ENCODE measurements at regions not wholly inside any gene's neighbourhood (a gene's known extent, or its start where the extent isn't known, plus 50 kb on each side); places are given as distances from the start of the nearest gene placed in this dataset.

DNA sequence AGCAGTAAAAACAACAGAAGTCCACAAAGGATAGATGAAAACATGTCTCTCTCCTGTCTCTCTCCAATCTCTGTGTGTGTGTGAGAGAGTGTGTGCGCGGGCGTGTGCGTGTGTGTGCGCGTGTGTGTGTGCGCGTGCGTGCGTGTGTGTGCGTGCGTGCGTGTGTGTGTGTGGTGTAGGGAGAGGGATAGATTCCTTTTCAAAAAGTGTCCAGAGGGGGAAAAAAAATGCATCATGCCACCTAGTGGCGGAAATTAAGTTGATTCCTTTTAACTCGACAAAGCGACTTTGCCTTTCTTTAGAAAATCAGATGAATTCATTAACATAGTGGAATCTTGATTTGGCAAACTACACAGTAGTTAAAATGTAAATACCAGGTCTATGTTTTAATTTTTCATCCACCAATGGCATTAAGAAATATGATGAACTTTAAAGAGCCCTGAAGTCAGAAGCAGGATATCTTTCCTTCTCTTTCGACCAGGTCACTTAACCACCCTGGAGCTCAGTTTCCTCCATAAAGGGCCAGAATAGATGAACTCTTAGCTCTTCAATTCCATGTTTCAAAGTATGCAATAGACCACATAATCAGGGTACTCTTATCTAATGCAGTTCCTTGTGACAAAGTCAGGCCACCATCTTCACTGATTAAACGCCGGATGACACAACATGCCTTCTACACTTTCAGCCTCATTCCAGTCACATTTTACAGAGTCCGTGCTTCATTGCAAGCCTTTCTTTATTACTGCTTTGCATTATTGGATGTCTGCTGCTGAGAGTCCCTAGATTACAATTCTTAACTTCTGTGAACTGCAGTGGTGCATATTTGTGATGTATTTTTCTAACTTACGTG is 162.8 kb downstream of the FBXO8 start:
- peak; percentile 77 to 78 for DNase-seq

DNA sequence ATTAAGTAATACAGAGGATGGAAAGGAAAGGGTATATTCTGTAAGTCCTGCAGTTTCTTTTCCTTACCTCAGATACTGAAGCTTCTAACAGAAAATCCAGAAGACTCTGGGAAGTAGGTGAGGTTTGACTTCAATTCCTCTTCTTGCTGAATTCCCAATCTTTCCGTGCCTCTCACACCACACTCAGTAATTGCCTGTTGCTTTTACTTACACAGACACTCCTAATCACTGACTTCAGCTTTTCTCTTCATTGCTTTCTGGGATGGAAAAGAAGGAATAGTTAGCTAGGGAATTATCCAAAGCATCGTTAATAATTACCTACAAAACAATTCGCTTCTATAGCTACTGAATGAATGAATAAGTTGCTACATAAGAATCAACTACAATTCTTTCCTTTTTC is 163.6 kb downstream of the FBXO8 start:
- no peak for DNase-seq

DNA sequence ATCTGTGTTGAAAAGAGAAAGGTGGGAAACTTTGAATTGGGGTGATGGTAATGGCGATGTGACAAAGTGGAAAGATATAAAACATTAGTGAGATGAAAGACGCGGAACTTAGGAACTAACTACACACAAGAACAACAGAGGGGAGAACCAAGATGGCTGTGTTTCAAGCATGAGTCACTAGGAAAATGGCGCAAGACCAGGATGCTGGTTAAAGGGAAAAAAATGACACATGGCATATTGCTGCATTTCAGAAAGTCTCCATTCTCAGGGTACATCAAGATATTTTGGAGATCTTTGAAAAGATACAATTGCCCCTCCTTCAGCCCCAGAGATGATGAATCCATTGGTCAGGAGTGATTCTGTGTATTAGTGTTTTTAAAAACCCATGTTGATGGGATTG is 164.4 kb downstream of the FBXO8 start:
- no peak for DNase-seq

DNA sequence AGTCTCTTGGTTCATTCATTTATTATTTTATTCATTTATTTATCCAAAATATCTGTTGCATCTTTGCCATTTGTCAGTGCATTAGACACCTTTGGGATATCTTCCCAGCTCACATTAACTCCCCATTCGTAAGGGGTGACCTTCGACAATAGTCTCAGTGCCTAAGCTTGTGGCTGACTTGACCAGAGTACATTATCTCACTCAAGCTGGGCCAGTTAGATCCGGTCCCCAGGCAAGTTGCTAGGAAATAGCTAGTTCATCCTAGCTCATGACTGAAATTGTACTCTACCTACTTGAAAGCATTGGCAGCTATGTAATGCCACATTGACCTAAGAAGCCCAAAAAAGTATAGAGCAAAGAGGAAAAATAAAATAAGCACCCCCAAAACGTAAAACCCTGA is 165.3 kb downstream of the FBXO8 start:
- no peak for DNase-seq

DNA sequence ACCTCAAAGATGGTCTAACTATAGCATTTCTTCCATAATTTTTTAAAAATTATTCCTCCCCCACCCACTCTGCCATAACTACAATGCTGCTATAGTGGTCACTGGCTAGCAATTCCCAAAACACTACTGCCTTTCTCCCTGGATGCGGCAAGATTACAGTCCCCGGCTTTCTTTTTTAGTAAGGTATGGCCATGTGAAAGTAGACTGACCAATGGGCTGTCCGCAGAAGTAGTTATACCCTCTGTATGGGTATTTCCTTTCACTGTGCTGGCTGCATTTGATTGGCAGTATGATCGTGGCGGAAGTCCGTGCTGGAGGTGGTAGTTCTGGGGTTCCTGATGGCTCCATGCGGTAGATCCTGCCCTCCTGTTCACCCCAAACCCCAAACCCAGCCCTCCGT is 166.0 kb downstream of the FBXO8 start:
- DNase-seq = no peak

DNA sequence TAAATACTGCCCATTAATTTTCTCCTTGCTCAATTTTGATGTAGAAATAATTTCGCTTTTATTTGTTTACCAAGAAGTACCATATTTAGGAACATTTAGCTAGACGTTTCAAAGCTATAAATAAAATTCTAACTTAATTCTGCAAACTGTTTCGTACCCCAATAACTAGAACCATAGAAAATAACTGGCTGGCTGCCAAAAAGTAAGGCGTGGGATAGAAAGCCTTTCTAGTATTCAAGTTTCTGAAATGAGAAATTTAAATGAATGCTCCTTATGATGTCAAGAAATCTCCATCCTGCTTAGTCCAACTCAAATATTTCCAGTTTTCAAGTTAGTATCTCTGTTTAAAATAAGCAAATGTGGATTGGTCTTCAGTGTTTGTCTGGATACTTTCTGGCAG is 167.4 kb downstream of the FBXO8 start:
- DNase-seq = no peak

DNA sequence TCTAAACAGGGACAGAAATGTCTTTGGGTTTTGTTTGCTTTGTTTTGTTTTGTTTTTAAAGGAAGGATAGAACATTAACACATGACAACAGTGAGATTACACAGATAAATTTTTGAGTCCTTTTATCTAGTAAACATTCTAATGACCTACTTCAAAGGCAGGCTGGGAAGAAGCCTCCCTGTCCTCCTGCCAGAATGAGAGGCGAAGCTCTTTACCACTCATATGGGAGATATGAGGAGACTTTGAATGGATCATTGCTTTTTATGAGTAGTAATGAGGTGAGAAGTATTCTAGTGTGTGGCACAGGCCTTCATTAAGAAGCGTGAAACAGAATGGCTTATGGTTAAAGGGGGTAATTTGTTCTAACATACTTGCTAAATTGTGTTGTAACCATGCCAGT is 172.0 kb downstream of the FBXO8 start:
- peak in 1 of 2 experiments; percentile 53 for DNase-seq

DNA sequence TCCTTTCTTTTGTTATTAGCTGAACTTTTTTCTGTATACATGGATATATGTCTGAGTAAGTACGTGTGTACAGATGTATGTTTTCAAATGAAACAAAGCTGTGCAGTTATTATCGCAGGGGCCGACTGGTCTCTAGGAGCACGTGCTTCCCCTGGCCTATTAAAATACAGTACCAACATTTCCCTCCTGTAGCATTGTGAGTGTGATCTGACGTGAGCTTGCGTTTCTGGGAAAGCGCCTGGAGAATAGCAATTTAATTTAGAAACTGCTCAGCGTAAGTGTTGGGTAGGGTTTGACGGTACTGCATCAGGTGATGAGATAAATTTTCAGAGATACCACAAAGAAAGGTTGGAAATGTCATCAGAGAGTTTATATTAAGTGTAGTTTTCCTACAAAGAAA is 173.3 kb downstream of the FBXO8 start:
- no peak for DNase-seq

DNA sequence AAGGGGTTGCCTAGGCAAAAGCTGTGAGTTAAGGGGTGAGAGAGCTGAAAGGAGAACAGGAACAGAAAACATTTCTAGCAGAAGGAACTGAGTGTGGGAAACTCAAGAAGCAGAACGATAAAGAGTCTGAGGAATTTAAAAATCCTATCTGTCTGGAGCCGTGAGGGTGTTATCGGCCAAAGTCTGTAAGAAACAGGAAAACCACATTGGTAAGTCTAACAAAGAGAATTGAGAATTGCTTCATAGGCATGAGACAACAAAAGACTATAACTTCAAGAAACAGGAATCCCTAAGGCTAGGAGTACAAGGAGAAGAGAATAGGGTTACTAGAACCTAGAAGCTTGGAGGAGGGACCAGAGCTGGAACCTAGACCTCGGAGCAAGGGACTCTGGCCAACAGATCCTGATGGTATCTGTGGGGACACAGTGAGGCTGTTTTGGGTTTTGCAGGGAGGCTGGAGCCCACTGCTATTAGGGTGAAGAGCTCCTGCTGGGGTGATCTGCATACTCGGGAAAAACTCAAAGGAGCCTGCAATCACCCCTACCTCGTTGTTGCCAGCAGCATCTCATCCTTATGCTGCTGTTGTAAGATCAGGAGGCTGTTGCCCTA is 175.6 kb downstream of the FBXO8 start:
- no peak for DNase-seq

DNA sequence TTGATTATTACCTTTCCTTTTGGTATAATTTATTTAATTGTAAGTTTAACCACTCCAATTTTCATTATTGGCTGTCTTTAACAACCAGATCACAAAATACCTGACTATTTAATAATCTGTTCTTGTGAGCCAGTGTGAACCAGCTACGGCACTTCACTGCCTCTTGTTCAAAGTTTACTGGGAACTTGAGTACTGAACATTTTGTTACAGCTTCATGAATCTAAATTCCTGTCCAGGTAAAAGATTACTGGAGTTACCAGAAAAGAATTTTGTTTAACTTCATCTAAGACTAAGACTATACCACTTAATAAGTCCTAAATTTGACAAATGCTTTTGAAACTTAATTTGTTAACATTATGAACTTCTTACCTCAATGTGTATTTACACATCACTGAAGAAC is 178.3 kb downstream of the FBXO8 start:
- no peak for DNase-seq

DNA sequence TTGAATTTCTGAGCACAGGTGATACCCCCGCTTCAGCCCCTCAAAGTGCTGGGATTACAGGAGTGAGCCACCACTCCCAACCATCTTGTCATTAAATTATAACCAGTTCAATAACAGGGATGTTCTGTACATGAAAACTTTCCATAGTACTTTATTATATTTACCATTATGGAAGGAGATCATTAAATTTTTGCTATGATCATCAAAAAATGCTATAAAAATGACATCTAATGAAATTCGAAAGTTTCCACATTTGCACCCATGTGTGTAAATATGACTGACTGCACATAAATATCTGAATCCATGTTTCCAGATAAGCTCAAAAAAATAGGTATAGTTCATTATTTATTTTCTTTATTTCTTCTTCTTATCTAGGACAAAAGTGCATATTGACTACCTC is 182.6 kb downstream of the FBXO8 start:
- no peak for DNase-seq

DNA sequence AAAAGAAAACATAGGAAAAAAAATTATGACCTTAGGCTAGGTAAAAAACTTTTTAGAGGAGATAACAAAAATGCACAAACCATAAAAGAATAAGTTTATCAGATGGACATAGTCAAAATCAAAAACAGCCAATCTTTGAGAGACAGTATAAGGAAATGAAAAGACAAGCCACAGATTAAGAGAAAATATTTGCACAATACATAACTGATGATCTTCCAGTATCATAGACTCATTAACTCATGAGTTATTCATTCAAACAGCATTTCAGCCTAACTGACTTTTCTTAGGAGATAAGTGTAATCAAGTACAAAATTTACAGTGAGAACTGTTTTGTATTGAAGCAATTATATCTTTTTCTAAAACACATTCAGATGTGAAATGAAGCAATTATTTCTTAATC is 183.8 kb downstream of the FBXO8 start:
- no peak for DNase-seq

DNA sequence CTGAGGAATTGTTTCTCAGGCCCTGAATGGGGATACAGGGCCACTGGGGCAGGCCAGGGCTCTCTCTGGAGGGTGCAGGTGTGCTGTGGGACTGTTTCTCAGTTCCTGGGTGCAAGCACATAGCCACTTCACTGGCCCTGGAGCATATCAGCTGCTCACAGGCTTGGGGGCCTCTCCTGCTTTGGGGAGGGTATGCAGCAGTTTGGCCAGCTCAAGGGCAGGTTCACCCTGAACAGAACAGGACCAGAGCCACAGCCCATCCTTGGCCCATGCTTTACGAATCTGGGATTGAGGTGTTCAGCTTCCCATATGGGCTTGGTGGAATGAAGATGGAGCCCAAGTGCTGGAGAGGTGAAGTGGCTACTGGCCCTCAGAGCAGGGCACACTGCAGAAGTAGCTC is 186.5 kb downstream of the FBXO8 start:
- DNase-seq = no peak

DNA sequence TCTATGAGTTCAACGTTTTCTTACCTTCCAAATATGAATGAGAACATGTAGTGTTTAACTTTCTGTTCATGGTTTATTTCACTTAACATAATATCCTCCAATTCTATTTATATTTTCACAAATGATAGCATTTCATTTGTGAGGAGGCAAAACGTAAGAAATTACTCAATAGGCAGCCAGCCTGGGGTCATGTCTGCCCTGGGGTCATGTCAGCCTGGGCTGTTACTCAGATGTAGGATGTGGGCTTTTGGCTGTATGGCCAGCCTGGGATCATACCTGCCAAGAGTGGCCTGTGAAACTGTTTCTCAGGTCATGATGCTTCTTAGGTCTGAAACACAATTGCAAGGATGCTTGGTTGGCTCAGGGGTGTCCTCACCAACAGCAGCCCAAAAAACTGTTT is 187.0 kb downstream of the FBXO8 start:
- DNase-seq = no peak

DNA sequence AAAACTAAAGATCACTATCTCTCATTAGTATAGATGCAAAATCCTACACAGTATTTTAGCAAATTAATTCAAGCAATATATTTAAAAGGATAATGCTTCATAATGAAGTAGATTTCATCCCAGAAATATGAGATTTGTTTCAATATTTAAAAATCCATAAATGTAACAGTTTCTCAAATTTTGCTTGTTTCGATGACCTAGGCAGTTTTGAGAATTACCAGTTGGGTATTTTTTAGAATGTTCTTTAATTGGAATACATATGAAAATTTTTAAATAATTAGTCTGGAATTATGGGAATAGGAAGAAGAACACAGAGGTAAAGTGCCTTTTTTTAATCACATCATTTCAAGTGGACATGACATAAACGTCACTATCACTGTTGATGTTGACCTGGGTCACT is 192.3 kb downstream of the FBXO8 start:
- DNase-seq = no peak

DNA sequence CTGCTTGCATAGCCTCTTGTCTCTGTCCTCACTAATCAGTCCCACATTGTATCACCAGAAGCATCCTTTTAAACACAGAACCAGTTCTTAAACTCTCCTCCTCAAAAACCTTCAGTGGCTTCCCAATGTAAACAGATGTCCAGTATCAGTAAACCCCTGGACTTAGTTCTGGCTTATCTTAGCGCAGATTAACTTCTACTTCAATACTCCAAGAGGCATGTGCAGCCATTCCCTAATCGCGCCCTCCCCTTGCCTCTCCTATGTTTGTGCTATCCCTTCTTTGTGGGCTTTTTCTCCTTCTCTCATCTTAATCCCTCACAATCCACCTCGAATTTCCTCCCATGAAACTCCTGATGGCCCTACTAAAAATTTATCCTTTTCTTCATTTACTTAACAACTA is 193.8 kb downstream of the FBXO8 start:
- no peak for DNase-seq

DNA sequence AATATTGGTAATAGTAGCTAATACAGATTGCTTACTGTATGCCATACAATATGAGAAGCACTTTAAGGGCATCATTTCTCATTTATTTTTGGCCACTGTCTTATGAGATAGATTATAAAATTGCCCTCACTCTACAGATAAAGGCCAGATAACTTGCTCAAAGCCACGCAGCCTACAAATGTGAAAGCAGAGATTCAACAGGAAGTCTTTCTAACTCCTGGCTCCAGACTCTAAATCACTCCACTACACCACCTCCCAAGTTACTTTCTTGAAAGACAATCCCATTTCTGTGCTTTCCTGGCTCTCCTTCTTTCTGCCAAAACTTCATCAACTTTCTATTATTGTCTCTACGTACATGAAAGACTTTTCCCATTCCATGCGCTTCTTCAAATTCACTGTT is 194.7 kb downstream of the FBXO8 start:
- no peak for DNase-seq

DNA sequence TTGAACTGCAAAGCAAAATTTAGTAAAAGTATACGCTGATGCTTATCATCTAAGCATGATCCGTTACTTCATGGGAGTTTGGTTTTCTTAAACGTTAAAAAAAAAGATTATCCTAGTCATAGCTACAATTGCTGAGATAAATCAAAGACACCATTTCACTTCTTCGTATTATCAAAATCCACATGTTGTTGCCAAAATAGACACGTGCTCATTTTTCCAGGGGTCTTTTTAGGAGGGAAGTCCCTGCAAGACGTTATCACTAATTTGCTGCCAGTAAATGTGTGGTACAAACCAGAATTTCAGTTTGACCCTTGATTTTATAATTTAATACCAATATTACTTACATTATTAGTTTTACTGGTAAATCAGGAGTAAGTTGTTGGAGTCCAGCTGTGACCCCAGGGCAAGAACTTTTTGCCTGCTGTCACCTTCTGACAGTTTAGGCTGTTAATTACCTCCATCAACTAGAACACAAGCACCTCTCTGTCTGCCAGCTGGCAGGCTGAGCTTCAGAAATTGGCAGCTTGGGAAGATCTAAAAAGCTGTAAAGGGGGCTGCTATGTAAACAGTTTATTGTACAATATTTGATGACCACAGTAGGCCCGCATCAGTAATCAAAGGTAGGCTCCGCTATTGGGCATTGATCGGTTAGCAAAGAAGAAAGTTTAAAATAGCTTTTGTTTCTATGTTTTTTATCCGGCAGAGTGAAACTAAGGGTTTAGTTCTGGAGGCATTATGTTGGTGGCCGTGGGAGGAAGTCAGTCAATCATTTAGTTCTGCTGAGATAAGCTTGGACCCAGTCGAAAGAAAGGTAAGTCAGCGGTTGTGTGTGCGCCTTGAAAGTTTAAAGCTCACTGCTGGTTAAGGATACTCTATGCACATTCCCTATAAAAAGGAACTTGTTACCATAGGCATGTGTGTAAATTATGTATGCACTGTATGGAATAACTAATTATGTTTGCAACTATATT is 196.4 kb downstream of the FBXO8 start:
- DNase-seq = peak in 1 of 2 experiments; percentile 27

DNA sequence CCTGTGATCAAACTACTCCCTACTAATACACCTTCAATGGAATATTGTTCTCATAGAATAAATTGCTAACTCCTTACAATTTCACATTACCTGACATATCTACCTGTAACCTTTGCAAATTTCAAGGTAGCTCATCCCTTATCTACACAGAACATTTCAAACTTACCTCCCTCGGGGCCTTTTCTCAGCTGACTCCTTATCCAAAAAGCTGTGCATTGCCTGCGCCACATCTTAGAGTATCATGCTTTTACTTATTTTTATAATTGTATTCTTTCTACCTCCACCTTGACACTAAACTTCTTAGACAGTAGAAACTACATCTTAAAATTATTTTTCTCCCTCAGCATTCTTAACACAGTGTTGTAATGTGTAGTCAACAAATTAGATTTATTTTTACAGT is 198.5 kb downstream of the FBXO8 start:
- no peak for DNase-seq

DNA sequence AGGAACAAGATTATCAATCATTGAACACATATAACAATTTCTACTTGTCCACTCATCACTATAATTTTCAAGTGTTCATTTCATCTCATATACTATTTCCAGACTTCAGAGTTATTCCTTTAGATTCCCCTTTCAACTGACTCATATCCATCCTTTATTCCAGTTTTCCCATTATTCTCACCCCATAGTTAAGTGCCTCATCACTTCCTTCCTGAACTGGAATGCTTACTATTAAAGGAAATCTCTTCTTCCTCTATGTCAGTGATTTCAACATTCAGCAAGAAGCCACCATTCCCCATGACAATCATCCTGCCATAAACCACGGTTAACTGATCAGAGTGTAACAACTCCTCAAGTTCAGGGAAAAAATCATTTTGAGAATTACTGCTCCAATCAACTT is 198.9 kb downstream of the FBXO8 start:
- DNase-seq = no peak

DNA sequence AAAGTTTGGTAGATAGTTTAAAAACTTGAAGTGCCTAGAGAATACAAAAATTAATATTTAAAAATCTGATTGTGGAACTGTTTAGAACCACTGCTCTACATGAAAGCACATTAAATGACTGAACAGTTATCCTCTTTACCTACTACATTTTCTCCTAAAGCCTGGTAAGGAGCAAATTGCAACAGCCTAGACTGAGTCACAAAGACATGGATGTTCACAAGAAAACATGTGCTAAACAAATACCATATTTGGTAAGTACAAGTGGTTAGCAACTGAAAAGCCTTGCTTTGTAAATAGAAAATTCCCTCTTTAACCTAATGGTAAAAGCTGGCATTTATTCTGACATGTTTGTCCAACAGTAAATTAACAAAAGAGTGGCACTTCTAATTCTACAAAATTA is 203.1 kb downstream of the FBXO8 start:
- no peak for DNase-seq

DNA sequence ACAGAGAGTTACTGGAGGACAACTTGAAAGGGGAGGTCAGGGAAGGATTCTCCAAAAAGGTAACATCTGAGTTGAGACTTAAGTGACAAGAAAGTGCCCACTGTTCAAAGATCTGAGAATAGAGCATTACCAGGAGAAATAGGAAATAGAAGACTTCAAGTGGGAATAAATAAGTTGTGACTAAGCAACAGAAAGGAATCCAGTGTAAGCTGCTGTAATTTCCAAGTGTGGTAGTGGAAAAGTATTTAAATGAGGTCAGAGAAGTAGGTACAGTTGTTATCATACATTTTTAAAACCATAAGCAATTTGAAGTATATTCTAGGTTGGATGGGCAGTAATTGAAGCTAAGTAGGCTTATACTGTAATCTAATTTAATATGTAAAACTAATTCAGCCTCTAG is 211.9 kb downstream of the FBXO8 start:
- no peak for DNase-seq

DNA sequence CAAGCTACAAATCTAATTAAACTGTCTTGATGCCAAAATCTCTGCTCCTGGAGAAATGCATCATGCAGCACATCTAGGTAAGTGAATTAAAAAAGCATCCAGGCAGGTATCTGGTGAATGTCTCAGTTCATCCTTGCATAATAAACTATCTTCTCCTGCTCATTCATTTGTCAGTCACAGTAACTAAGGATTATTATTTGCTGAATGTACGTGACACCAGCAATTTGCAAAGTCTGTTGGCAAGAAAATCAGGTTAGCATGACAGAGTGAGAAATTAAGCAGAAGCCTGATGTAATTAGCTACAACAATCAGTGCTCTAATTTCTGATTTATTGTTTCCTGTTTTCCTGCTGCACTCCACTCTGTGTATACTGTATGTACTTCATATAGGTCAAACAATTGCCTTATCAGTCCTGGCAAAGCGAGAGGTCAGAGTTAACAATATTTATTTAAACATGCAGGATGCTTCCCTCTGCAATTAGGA is 213.6 kb downstream of the FBXO8 start:
- DNase-seq = peak in 1 of 2 experiments; percentile 55

All from NCI-H2081 (cell line).